HEK293 (cell line): ENCODE measurements at regions not wholly inside any gene's neighbourhood (a gene's known extent, or its start where the extent isn't known, plus 50 kb on each side); places are given as distances from the start of the nearest gene placed in this dataset.

Experiments used
- CTCF ChIP-seq: fragments of 450-650 bp; formaldehyde crosslinking; IDR thresholded peaks from 2 replicates; pipeline ENCODE4 v1.5.1; 2016; ENCODE audit warnings: missing biosample characterization, missing genetic modification characterization
- ZNF510 ChIP-seq: fragments of 450-650 bp; formaldehyde crosslinking; IDR thresholded peaks from 2 replicates; pipeline ENCODE4 v1.5.1; 2018; ENCODE audit warnings: mild to moderate bottlenecking, missing genetic modification characterization, missing biosample characterization; ENCODE audit not compliant: insufficient replicate concordance

DNA sequence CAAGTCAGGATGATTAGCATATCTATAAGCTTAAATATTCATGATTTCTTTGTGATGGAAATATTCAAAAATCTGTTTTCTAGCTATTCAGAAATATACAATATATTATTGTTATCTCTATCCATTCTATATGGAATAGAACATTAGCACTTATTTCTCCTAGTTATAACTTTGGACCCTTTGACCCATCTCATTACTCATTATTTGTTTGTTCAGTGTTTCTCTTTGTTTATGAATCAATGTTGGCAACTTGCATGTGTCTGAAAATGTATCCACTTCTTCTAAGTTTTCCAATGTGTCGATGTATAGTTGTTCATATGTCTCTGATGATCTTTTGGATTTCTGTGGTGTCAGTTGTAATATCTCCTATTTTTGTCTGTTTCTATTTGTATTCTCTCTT is 1059.3 kb downstream of the CDH9 start:
- no peak for TF ChIP-seq ZNF510 (tag by site-specific recombination)
- no peak for TF ChIP-seq CTCF (tag by site-specific recombination)
